Spleen (tissue), 11 donors: ENCODE measurements at regions not wholly inside any gene's neighbourhood (a gene's known extent, or its start where the extent isn't known, plus 50 kb on each side); places are given as distances from the start of the nearest gene placed in this dataset.

Source experiments
- DNase-seq: peaks from one replicate; pipeline ENCODE4 v3.0.0-alpha.2; 2020
- H3K27ac ChIP-seq, 8 donors: fragments of 200-600 bp; sonication (generic) in 7 of 8; 1 replicate in 4 of 8; 2 replicates in 4 of 8; pipeline versions ENCODE4 v1.5.0 to v1.8.0; 2016 to 2021; ENCODE audit warnings: inconsistent platforms in 4 of 8, mild to moderate bottlenecking in 4 of 8, moderate library complexity in 1 of 8
- H3K27me3 ChIP-seq, 7 donors: fragments of 200-600 bp; sonication (generic) in 6 of 7; replicated peaks in 1 of 7; 1 replicate in 4 of 7; 2 replicates in 3 of 7; pipeline versions ENCODE4 v1.5.0 to v1.8.0; 2016 to 2021; ENCODE audit warnings: inconsistent platforms in 3 of 7, mild to moderate bottlenecking in 1 of 7
- H3K36me3 ChIP-seq, 6 donors: fragments of 200-600 bp; sonication (generic) in 5 of 6; 1 replicate in 4 of 6; 2 replicates in 2 of 6; pipeline versions ENCODE4 v1.5.0 to v1.8.0; 2016 to 2021; ENCODE audit warnings: inconsistent platforms in 2 of 6
- H3K4me1 ChIP-seq, 6 donors: fragments of 200-600 bp; sonication (generic) in 5 of 6; 1 replicate in 3 of 6; 2 replicates in 3 of 6; pipeline versions ENCODE4 v1.5.0 to v1.8.0; 2016 to 2021; ENCODE audit warnings: inconsistent platforms in 3 of 6
- H3K4me3 ChIP-seq, 8 donors: fragments of 200-600 bp; sonication (generic) in 7 of 8; 1 replicate in 4 of 8; 2 replicates in 4 of 8; pipeline versions ENCODE4 v1.5.0 to v1.8.0; 2016 to 2021; ENCODE audit warnings: inconsistent platforms in 4 of 8, mild to moderate bottlenecking in 4 of 8, moderate library complexity in 2 of 8
- H3K9me3 ChIP-seq, 8 donors: fragments of 200-600 bp; sonication (generic) in 7 of 8; 1 replicate in 4 of 8; 2 replicates in 4 of 8; pipeline versions ENCODE4 v1.5.0 to v1.8.0; 2016 to 2021; ENCODE audit warnings: inconsistent platforms in 4 of 8
- POLR2A ChIP-seq, 3 donors: fragments of 450-650 bp; IDR thresholded peaks; one replicate each; pipeline ENCODE4 v1.5.1; 2017; ENCODE audit warnings: antibody characterized with exemption in 3 of 3, mild to moderate bottlenecking in 1 of 3
- POLR2AphosphoS5 ChIP-seq, 3 donors: sonication (generic); formaldehyde crosslinking; IDR thresholded peaks; one replicate each; pipeline ENCODE4 v1.5.1; 2017; ENCODE audit warnings: antibody characterized with exemption in 3 of 3
- WGBS, 5 donors: extraction: QIAGEN DNeasy Blood & Tissue Kit in 3 of 5; methylation state at CpG; one replicate each; pipeline versions ENCODE4 v1.1.5 to v1.1.7; 2013 to 2018; 5-methylcytosine and 5-hydroxymethylcytosine counted together
- intact Hi-C: fragments of 100-400 bp; cut with DNase I; formaldehyde crosslinking; loops from one replicate; pipeline ENCODE4 v1.15.0; 2023; ENCODE audit warnings: low total_unique reads
- TF ChIP-seq, protein P1 (sequence below), 11 experiments: fragments of 200-600 bp in 7 of 11; fragments of 450-650 bp in 4 of 11; sonication (generic) in 4 of 11; IDR thresholded peaks in 8 of 11; conservative IDR thresholded peaks in 3 of 11; 1 replicate in 7 of 11; 2 replicates in 4 of 11; pipeline versions ENCODE4 v1.4.0 to v1.8.0; 2016 to 2021; ENCODE audit warnings: antibody characterized with exemption in 11 of 11, inconsistent platforms in 4 of 11, mild to moderate bottlenecking in 1 of 11
- donor health status: healthy with polysubstance abuse.
- donor health status: DM: no; HTN: no; CAD: no; lungs with moderate emphysema.
- donor health status: DM: no; HTN: no; CAD: no.
- donor health status: Bipolar disorder and iron deficiency.
- donor health status: healthy.
- donor health status: DM: no; HTN: no; CAD: no.
- donor health status: DM: yes; HTN: yes; CAD: no.

DNA sequence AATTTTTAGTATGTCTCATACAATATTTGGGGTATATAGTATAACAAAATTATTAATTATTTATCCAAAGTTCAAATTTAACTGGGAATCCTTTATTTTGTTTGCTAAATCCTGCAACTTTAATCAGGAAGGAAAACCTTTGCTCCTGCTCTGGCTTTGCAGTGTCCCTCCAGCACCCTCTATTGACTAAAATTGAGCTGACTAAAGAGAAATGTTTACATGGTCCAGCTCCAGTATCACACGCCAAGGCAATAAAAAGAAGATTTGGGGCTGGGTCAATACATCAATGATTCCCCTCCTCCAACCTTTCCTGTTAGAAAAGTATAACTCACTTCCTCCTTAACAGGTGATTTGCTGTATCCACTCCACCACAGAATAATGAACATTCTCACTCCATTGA is 153.0 kb upstream of the LRRC4C start:
- no peak for DNase-seq
- peaks cover 0 to 11% (median 7%) of the 10 kb centered on the region in 8 donors for H3K9me3 ChIP-seq
- no peak for TF ChIP-seq POLR2A (IDR thresholded peaks at IDR 0.05)
- TF ChIP-seq, protein P1, sequence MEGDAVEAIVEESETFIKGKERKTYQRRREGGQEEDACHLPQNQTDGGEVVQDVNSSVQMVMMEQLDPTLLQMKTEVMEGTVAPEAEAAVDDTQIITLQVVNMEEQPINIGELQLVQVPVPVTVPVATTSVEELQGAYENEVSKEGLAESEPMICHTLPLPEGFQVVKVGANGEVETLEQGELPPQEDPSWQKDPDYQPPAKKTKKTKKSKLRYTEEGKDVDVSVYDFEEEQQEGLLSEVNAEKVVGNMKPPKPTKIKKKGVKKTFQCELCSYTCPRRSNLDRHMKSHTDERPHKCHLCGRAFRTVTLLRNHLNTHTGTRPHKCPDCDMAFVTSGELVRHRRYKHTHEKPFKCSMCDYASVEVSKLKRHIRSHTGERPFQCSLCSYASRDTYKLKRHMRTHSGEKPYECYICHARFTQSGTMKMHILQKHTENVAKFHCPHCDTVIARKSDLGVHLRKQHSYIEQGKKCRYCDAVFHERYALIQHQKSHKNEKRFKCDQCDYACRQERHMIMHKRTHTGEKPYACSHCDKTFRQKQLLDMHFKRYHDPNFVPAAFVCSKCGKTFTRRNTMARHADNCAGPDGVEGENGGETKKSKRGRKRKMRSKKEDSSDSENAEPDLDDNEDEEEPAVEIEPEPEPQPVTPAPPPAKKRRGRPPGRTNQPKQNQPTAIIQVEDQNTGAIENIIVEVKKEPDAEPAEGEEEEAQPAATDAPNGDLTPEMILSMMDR (IDR thresholded peaks at IDR 0.05 in 8 of 11, conservative IDR thresholded peaks at IDR 0.05 in 3 of 11): peak in 1 of 11 experiments; percentile 7
- no peak overlapping the region for H3K27ac ChIP-seq
- no peaks in the 10 kb centered on the region for H3K36me3 ChIP-seq
- no peaks in the 10 kb centered on the region for H3K27me3 ChIP-seq
- no peaks in the 10 kb centered on the region for H3K4me1 ChIP-seq
- intact Hi-C loops: no loop called here
- H3K4me3 ChIP-seq: no peak overlapping the region
- WGBS, 5 donors: 32 to 63% (median 43%) methylated on average over 1 of the region's 1 CpG

DNA sequence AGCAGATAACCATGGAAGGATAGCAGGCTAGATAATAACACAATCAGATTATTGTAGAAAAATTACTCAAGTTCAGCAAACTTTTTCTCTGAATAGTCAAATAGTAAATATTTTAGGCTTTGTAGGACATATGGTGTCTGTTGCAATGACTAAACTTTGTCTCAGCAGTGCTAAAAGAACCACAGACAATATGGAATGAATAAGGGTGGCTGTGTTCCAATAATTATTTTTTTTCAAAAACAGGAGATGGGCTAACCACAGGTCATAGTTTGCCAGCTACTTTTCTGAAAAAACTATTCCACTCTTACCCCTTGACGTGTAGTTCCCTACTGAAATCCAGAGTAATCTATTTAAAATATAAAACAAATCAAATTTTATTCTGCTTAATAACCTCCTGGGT is 153.9 kb upstream of the LRRC4C start:
- Histone ChIP-seq H3K27ac (no peak overlapping the region), H3K4me1 (no peaks in the 10 kb centered on the region), H3K4me3 (no peak overlapping the region), H3K9me3 (peaks cover 0 to 11% (median 6%) of the 10 kb centered on the region in 8 donors), H3K36me3 (no peaks in the 10 kb centered on the region), H3K27me3 (no peaks in the 10 kb centered on the region)
- WGBS, 5 donors: 59 to 74% (median 68%) methylated on average over 1 of the region's 1 CpG
- intact Hi-C loops: no loop called here
- no peak for DNase-seq
- no peak for TF ChIP-seq POLR2AphosphoS5 (IDR thresholded peaks at IDR 0.05)
- TF ChIP-seq, protein P1 (IDR thresholded peaks at IDR 0.05 in 8 of 11, conservative IDR thresholded peaks at IDR 0.05 in 3 of 11): no peak
- TF ChIP-seq POLR2A (IDR thresholded peaks at IDR 0.05): no peak

DNA sequence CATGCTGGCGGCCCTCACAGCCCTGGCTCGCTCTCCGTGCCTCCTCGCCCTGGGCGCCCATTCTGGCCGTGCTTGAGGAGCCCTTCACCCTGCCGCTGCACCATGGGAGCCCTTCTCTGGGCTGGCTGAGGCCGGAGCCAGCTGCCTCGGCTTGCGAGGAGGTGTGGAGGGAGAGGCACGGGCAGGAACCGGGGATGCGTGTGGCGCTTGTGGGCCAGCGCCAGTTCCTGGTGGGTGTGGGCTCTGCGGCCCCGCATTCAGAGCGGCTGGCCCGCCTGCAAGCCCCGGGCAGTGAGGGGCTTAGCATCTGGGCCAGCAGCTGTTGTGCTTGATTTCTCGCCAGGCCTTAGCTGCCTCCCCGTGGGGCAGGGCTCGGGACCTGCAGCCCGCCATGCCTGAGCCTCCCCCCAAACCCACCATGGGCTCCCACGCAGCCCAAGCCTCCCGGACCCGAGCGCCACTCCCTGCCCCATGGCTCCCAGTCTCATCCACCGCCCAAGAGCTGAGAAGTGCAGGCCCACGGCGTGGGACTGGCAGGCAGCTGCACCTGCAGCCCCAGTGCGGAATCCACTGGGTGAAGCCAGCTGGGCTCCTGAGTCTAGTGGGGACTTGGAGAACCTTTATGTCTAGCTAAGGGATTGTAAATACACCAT is 163.4 kb upstream of the LRRC4C start:
- H3K4me1 ChIP-seq: no peaks in the 10 kb centered on the region
- DNase-seq: no peak
- H3K36me3 ChIP-seq: no peaks in the 10 kb centered on the region
- 82 to 92% (median 88%) methylated on average over 25 to 32 of the region's 32 CpGs for WGBS, 5 donors
- H3K27ac ChIP-seq: no peak overlapping the region
- TF ChIP-seq, protein P1 (IDR thresholded peaks at IDR 0.05 in 8 of 11, conservative IDR thresholded peaks at IDR 0.05 in 3 of 11): no peak
- TF ChIP-seq POLR2AphosphoS5 (IDR thresholded peaks at IDR 0.05) (no peak), POLR2A (IDR thresholded peaks at IDR 0.05) (no peak)
- no peaks in the 10 kb centered on the region for H3K27me3 ChIP-seq
- H3K4me3 ChIP-seq: no peak overlapping the region
- H3K9me3 ChIP-seq: peaks cover 0 to 31% (median 9%) of the 10 kb centered on the region in 8 donors
- intact Hi-C loops: no loop called here

DNA sequence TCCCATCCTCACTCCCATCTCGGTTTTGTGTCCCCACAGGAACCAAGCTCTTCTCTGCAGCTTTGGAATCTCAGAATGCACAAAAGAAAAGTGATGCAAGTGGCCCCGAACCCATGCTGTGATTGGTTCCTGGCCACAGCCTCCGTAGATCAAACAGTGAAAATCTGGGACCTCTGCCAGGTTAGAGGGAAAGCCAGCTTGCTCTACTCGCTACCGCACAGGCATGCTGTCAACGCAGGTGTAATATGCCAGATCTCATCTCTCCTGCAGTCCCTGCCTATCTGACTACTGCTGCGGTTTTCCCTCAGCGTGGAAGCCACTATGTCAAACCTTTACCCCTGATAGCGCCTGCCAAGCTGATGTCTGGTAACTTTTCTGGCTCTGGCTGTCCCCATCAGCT is 200.5 kb upstream of the LRRC4C start:
- H3K27ac ChIP-seq: no peak overlapping the region
- no peak for DNase-seq
- TF ChIP-seq, protein P1 (IDR thresholded peaks at IDR 0.05 in 8 of 11, conservative IDR thresholded peaks at IDR 0.05 in 3 of 11): no peak
- TF ChIP-seq POLR2AphosphoS5 (IDR thresholded peaks at IDR 0.05) (no peak), POLR2A (IDR thresholded peaks at IDR 0.05) (no peak)
- 82 to 92% (median 83%) methylated on average over 9 of the region's 9 CpGs for WGBS, 5 donors
- no peaks in the 10 kb centered on the region for H3K36me3 ChIP-seq
- H3K9me3 ChIP-seq: peaks cover 0 to 18% (median 5%) of the 10 kb centered on the region in 8 donors
- no peaks in the 10 kb centered on the region for H3K4me1 ChIP-seq
- intact Hi-C loops: no loop called here
- no peak overlapping the region for H3K4me3 ChIP-seq
- no peaks in the 10 kb centered on the region for H3K27me3 ChIP-seq
